GM21515 (cell line): ENCODE measurements at regions not wholly inside any gene's neighbourhood (a gene's known extent, or its start where the extent isn't known, plus 50 kb on each side); places are given as distances from the start of the nearest gene placed in this dataset.
"Not testable (repeated sequence)": the region's sequence is repeated elsewhere in the genome, so short reads cannot be mapped to it uniquely, and the experiment has no call there.

Experiments
- ATAC-seq: cut with Tn5 transposase; IDR thresholded peaks from one replicate; pipeline ENCODE4 v1.9.1; 2021; ENCODE audit not compliant: unreplicated experiment

DNA sequence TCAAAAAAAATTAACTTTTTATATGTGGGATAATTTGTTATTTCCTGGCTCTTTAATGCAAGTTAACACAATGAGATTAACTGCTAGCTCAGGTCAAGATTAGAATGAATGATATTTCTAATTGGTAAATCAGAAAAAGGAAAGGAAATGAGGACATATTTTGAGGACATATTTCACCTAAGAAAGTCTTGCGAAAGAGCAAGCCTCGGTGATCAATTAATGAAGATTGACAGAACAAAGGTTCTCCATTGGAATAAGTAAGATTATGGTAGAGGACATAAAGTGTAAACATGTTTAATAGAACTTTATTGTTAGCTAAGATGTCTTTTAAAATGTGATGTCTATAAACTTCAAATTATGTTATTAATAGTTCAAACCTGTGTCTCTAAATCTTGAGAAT lies 1617.8 kb downstream of the KCNT2 start:
- no peak for ATAC-seq

DNA sequence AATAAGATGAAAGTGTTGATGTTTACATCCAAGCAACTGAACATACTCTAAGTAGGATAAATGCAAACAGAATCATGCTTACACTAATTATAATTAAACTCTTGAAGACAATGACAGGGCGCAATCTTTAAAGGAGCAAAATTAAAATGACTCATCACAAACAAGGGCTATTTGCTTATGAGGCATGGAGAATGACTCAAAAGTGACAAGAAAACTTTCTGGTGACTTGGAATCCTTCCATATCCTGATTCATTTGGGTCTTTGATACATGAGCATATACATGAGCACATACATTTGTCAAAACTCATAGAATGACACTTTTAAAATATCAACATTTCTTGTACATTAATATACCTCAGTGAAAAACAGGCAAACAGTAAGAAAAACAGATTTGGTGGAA lies 1632.3 kb downstream of the KCNT2 start:
- ATAC-seq: no peak

DNA sequence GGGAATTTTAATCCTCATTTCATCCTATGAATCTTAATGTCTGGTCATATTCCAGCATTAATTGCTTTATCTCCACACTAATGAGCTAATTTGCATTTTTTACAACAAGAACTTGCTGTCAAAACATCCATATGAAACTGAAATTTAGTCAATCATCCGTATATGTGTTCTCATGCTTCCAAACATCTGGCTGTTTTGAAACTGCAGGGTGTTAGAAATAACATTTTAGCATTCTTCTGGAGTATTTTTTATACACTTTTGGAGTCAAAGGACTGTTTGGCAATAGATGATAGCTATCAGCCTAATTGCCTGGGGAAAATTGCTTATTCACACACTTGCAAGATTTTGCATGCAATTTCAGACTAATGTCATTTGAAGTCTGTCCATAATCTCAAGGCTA lies 1639.3 kb downstream of the KCNT2 start:
- ATAC-seq: no peak

DNA sequence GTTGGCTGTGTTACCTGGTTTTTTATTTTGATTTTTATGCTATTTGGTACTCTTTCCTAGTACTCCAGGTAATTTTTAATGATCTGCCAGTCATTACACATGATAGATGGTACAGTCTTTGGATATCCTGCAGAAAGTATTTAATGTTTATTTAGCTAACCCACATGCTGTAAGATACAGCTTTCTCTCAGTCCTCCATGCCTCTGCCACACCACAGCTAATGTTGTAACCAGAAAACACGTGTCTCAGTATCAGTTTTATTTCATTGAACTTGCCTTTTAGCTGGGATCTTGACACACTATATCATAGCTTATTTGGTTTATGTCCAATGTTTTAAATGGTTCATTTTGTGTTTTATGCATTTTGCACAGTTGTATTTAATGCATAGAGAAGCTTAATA lies 1648.4 kb downstream of the KCNT2 start:
- ATAC-seq: no peak

DNA sequence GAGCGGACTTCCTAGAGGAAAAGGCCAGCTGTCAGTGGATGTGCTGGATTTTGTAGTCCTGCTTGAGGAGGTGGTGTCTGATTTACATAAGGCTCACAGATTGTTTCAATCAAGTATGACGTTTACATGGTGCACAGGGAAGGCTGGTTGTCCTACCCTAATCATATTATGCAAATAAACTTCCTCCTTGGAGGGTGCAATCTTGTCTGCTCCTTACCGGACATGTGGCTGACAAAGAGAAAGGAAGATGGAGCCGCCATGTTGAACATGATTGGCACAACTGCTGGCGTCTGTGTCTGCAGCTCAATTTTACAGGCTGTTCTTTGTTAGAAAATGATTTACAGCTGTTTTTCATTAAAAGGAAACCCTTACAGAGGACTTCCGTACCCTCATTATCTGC lies 1656.1 kb downstream of the KCNT2 start:
- no peak for ATAC-seq

DNA sequence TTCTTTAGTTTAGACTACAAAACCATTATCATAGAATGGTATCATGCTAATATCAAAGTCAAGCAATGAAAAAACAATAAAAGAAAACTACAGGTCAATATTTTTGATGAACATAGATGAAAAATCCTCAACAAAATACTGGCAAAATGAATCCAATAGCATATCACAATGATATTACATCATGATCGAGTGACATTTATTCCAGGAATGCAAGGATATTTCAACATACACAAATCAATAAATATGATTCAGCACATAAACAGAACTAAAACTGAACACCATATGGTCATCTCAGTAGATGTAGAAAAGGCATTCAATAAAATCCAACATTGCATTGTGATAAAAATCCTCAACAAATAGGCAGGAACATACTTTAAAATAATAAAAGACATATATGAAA lies 1657.7 kb downstream of the KCNT2 start:
- ATAC-seq: no peak

DNA sequence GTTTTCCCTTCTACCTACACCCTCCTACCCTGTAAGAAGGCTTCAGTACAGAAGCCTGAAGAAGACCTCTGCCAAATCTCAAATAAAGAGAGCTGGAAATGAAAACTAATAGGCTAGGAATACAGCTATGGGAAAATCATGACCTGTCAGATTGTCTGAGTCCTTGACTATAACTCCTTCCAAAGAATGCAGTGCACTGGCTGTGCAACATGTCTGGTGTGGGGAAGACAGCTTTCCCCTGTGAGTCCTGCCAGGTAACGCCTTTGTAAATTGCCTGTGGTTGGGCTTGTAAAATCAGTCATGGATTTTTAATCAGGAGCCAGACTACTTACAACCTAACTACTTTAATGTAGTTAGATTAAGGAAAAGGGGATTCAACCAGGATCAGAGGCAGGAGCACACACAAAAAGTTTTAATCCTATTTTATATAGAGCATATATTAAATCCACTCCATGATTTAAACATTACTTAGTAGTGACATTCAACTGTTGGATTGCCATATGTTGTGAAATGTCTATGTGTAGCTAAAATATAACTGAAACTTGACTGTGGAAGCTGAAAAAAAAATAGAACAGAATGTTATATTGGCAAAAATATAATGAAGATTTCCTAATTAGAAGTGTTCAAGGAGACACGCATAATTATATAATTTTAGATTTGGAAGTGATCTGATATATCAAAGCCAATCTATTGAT lies 1667.8 kb downstream of the KCNT2 start:
- no peak for ATAC-seq

DNA sequence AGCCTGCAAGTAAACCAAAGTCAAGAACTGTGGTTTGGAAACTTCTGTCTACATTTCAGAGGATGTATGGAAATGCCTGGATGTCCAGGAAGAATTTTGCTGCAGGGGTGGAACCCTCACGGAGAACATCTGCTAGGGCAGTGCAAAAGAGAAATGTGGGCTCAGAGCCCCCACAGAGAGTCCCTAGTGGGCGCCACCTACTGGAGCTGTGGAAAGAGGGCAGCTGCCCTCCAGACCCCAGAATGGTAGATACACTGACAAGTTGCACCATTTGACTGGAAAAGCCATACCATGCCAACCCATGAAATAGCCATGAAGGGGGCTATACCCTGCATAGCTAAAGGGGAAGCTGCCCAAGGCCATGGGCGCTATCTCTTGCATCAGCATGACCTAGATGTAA lies 1672.4 kb downstream of the KCNT2 start:
- no peak for ATAC-seq

DNA sequence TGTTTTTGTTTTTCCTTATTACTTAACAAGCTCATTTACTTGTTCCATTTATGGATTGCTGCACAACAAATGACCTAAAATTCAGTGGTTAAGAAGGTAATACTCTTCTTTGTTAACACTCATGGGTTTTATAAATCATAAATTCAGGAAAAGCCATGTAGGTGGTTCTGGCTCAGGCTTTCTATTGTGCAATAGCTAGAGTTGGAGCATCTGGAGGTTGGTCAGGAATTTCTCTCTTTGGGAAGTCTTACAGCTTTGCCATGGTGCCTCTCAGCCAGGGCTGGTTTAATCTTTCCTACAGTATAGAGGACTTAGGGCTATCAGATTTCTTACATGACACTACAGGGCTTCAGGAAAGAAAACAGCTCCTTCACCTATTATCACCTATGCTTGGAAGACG lies 1677.1 kb downstream of the KCNT2 start:
- no peak for ATAC-seq

DNA sequence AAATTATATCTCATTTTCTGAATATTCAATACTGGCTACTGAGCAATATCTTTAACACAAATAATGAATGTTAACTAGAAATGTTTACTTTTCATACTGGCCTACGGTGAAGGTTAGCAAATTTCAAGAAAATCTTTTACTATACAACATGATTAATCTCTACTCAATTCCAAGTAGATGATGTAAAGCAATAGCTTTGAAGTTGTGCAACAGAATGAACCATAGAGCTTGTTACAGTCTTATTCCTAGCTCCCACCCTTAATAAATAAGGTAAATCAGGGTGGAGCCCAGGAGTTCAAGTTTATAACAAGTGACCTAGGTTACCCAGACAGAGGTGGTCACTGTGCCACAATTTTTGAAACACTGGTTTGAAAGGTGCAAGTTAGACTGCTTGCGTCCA lies 1678.1 kb downstream of the KCNT2 start:
- no peak for ATAC-seq

DNA sequence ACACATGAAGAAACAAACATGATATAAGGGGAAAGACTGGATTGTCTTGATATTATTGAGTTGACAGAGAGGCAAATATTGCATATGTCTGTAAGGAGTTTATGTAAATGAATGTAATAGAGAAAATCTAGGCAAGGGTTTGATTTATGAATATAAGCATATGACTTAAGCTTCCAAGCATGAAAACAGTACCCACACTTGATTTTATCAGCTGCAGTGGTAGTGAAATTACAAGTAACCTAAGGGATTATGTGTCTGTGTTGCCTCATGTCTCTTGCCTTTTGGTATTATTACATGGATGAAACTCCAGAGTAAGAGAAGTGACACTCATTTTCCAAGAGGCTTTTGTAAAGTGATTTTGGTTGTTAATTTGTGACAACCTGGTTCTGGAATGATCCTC lies 1678.9 kb downstream of the KCNT2 start:
- ATAC-seq: no peak

DNA sequence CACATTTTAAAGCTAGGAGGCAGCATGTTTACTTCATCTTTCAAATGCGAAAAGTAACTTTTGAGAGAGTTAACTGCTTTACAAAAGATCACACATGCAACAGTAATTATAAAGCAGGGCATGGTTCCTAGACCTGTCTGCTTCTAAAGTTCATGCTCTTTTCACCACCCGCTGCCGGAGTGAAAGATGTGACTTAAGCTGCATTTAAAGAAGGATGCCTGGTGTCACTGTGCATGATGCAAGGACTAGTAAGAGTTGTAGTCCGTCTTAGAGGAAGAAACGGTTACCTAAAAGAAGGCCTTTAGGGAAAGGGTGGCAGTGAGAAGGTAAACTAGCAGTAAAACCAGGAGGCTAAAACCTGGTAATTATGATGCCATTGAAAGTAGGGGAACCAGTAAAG lies 1689.1 kb downstream of the KCNT2 start:
- ATAC-seq: no peak

DNA sequence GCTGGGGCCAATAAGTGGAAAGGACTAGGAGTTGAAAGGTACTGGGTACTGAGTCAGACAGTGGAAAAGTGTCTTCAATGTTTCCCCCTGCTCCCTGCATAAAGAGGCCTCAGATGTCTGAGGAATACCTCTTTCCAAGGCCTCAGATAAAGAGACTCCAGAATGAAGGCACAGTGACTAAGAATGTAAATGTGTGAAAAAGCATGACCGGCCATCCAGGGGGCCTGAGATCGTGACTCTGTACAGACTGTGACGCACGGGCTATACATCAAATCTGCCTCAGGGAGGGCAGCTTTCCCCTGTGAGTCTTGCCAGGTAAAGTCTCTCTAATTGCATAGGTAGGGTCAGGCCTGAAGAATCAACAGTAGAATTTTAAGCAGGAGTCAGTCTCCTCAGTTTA lies 1690.5 kb downstream of the KCNT2 start:
- ATAC-seq: no peak

DNA sequence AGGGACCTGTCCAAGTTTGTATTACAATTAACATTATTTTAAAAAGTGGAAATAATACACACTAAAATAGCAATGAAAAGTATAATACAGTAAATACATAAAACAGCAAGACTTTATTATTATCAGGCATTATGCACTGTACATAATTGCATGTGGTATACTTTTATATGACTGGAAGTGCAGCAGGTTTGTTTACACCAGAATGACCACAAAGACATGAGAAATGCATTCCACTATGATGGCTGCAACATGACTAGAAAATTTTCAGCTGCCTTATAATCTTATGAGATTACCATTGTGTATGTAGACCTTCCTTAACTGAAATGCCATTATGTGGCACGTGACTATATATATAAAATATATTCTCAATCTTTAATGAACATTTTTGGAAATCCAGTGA lies 1699.6 kb downstream of the KCNT2 start:
- ATAC-seq: no peak

DNA sequence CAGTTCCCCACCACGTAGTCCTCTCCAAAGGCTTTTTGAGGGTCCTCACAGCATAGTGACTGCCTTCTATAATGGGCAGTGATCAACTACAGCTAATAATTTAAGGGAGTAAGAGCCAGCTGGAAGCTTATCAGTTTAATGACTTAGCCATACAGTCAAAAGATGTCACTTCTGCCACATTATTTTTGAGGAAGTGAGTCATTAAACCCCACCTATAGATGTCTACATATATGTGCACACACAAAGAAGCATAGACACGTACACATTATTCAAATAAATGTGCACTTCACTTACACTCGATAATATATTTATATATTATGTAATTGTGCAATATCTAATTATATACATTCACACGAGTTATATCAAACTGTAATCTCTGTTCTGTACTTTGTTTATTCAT lies 1704.7 kb downstream of the KCNT2 start:
- ATAC-seq: no peak

DNA sequence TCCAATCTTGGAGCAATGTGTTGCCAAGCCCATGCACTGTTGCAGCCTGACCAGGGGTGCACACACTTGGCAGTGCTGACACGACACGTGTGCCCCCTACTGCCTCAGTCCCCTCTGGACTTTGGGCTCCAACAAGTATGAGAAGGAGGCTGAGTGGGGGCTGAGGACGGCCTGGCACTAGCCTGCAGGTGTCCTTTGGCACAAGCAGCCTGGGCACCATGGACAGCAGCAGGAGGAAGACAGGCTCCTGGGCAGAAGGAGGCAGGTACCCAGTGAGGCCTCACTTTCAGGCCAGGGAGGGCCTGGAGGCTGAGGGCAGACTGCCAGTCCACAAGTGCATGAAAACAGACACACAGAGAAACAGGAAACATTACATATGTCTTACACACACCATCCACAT lies 1702.9 kb upstream of the B3GALT2 start:
- ATAC-seq: no peak

DNA sequence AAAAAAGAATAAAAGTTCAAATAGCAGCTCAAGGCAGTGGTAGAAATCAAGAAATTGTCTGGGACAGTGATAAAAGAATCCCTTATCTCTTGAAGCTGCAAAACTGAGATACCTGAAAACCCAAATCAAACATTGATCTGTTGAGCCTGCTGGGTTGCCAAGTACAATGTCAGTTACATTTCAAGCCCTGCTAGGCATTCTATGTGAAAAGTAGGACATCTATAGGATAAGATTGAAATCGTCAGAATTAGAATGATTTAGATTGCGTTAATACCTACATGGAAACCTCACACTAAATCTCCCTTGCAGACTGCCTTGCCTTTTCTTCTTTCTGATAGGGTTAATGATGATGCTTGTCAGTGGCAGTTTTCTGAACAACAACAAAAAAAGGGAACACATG lies 1684.4 kb upstream of the B3GALT2 start:
- no peak for ATAC-seq

DNA sequence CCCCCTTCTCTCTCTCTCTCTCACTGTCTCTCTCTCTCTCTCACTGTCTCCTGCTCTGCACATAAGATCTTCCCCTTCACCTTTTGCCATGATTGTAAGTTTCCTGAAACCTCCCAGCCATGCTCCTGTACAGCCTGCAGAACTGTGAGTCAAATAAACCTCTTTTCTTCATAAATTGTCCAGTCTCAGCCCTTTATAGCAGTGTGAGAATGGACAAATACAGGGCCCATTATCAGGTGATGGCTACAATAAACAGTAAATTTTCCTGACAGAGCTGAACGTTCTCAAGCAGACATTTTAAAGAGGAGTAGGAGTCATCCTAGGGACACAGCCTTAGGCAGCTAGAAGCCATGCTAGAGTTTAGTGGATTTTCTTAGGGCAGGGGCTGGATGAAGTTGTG lies 1679.7 kb upstream of the B3GALT2 start:
- no peak for ATAC-seq

DNA sequence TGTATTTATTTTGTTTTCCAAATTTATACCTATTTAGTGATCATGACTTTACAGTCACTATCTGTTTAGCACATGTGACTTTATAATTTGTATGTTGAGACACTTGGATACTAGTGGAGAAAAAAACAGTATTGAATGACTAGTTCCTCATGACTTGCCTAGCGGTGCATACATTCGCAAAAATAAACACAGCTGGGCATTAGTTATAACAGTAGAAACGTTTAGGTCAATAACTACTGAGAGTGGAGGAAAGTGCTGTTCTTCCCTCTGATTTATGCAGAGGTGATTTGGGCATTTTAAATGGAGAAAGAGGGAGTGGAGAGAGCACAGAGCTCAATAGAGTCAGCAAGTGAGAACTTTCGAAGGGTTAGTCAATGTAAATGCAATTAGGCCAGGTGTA lies 1679.0 kb upstream of the B3GALT2 start:
- no peak for ATAC-seq

DNA sequence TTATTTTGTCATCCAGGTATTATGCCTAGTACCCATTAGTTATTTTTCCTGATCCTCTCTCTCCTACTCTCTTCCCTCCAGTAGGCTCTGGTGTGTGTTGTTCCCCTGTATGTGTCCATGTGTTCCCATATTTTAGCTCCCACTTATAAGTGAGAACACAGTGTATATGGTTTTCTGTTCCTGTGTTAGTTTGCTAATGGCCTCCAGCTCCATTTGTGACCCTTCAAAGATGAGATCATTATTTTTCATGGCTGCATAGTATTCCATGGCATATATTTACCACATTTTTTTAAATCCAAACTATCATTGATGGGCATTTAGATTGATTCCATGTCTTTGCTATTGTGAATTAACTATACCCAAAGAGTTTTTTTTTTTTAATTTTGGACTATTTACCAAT lies 1675.7 kb upstream of the B3GALT2 start:
- no peak for ATAC-seq

DNA sequence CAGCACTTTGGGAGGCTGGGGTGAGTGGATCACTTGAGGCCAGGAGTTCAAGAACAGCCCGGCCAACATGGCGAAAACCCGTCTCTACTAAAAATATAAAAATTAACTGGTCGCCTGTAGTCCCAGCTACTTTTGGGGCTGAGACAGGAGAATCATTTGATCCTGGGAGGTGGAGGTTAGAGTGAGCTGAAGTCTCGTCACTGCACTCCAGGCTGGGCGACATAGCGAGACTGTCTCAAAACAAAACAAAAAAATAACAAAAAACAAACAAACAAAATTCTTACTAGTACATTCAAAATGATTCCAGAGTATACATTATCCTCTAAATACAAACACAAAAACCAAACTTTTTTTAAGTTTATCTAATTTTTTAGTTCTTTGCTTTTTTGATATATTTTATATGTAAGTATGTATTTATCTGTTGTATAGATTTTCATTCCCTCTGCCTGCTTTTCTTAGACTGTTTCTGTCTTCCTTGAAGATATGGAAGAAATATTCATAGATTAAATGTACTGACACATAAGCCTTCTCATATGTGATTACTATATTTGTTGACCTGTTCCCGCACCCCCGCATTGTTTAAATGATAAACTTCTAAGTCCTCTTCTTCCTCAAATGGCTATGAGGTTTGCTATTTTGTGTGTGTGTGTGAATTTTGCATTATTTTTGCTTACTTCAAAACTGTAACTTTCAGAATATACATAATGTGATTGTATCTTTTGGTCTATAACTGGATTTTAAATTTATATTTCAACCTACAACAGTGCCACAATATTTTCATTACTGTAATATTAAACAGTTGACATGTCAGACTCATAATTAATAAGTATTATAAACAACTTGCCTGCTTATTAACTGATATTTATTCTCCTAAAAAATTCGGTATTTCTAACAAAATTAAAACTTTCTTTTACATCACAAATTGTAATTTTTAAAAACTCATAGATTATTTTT lies 1674.1 kb upstream of the B3GALT2 start:
- no peak for ATAC-seq

DNA sequence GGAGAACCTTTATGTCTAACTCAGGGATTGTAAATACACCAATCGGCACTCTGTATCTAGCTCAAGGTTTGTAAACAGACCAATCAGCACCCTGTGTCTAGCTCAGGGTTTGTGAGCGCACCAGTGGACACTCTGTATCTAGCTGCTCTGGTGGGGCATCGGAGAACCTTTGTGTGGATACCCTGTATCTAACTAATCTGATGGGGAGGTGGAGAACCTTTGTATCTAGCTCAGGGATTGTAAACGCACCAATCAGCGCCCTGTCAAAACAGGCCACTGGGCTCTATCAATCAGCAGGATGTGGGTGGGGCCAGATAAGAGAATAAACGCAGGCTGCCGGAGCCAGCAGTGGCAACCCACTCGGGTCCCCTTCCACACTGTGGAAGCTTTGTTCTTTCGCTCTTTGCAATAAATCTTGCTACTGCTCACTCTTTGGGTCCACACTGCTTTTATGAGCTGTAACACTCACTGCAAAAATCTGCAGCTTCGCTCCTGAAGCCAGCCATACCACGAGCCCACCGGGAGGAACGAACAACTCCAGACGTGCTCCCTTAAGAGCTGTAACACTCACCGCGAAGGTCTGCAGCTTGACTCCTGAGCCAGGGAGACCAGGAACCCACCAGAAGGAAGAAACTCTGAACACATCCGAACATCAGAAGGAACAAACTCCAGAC lies 1673.2 kb upstream of the B3GALT2 start:
- not testable (repeated sequence) for ATAC-seq
